Stimulated activated CD4-positive, alpha-beta T cell treated with anti-CD3 and anti-CD28 coated beads, Interleukin-1b, Interleukin-23, amount 100 ng/mL, for 4 hours (primary cell): ENCODE measurements at regions not wholly inside any gene's neighbourhood (a gene's known extent, or its start where the extent isn't known, plus 50 kb on each side); places are given as distances from the start of the nearest gene placed in this dataset.

Experiments used
- DNase-seq, 2 donors: peaks; one replicate each; pipeline ENCODE4 v3.0.0-alpha.2; 2020; ENCODE audit warnings: low read depth in 2 of 2

- DNase-seq = no peak
These were observed 1069.0 kb downstream of the VRK1 start for GRCh38 chr14:97866195-97866594.

GRCh38 chr14:97866664-97867063 lies 1069.5 kb downstream of the VRK1 start:
- no peak for DNase-seq

GRCh38 chr14:97873291-97873690 lies 1076.1 kb downstream of the VRK1 start:
- no peak for DNase-seq

- DNase-seq = no peak
These were observed 1077.2 kb downstream of the VRK1 start for GRCh38 chr14:97874394-97874793.

GRCh38 chr14:97878206-97878605 lies 1081.0 kb downstream of the VRK1 start:
- DNase-seq = no peak

- no peak for DNase-seq
These were observed 1081.5 kb downstream of the VRK1 start for GRCh38 chr14:97878727-97879126.

GRCh38 chr14:97887690-97888089 lies 1090.5 kb downstream of the VRK1 start:
- DNase-seq = no peak

GRCh38 chr14:97888331-97888730 lies 1091.1 kb downstream of the VRK1 start:
- DNase-seq = no peak

GRCh38 chr14:97891515-97891914 lies 1094.3 kb downstream of the VRK1 start:
- no peak for DNase-seq

- DNase-seq = no peak
These were observed 1097.4 kb downstream of the VRK1 start for GRCh38 chr14:97894552-97894951.

- no peak for DNase-seq
These were observed 1103.1 kb downstream of the VRK1 start for GRCh38 chr14:97900196-97900854.

GRCh38 chr14:97902630-97903029 lies 1105.4 kb downstream of the VRK1 start:
- DNase-seq = no peak

- DNase-seq = no peak
These were observed 1106.6 kb downstream of the VRK1 start for GRCh38 chr14:97903821-97904220.

- no peak for DNase-seq
These were observed 1115.0 kb downstream of the VRK1 start for GRCh38 chr14:97912217-97912616.

- DNase-seq = no peak
These were observed 1118.9 kb downstream of the VRK1 start for GRCh38 chr14:97916100-97916499.

- DNase-seq = no peak
These were observed 1119.7 kb downstream of the VRK1 start for GRCh38 chr14:97916669-97917568.

GRCh38 chr14:97920201-97920600 lies 1123.0 kb downstream of the VRK1 start:
- DNase-seq = no peak

- no peak for DNase-seq
These were observed 1124.1 kb downstream of the VRK1 start for GRCh38 chr14:97921296-97921695.

- no peak for DNase-seq
These were observed 1127.9 kb downstream of the VRK1 start for GRCh38 chr14:97924922-97925613.

GRCh38 chr14:97930166-97930565 lies 1133.0 kb downstream of the VRK1 start:
- DNase-seq = no peak

- DNase-seq = no peak
These were observed 1134.1 kb downstream of the VRK1 start for GRCh38 chr14:97931273-97931672.

- no peak for DNase-seq
These were observed 1145.7 kb downstream of the VRK1 start for GRCh38 chr14:97942921-97943320.

GRCh38 chr14:97943619-97944018 lies 1146.4 kb downstream of the VRK1 start:
- no peak for DNase-seq
